Ishikawa (cell line): ENCODE measurements at regions not wholly inside any gene's neighbourhood (a gene's known extent, or its start where the extent isn't known, plus 50 kb on each side); places are given as distances from the start of the nearest gene placed in this dataset.

Experiments
- CEBPB ChIP-seq: IDR thresholded peaks from 2 replicates; pipeline ENCODE4 v1.6.1; 2012
- EGR1 ChIP-seq: IDR thresholded peaks from 2 replicates; pipeline ENCODE4 v1.6.1; 2012
- EP300 ChIP-seq: IDR thresholded peaks from 2 replicates; pipeline ENCODE4 v1.6.1; 2012; ENCODE audit warnings: borderline replicate concordance
- MAX ChIP-seq: IDR thresholded peaks from 2 replicates; pipeline ENCODE4 v1.6.1; 2012
- TAF1 ChIP-seq: IDR thresholded peaks from 2 replicates; pipeline ENCODE4 v1.6.1; 2012; ENCODE audit warnings: low read depth, mild to moderate bottlenecking

- no peak for TF ChIP-seq EGR1
- TF ChIP-seq MAX = no peak
- TF ChIP-seq CEBPB = no peak
- TF ChIP-seq EP300 = no peak
- TF ChIP-seq TAF1 = no peak
These were observed 156.4 kb downstream of the INSIG2 start for GRCh38 chr2:118244686-118245085.
